ENCODE measurements at regions not wholly inside any gene's neighbourhood (a gene's known extent, or its start where the extent isn't known, plus 50 kb on each side); places are given as distances from the start of the nearest gene placed in this dataset.

DNA sequence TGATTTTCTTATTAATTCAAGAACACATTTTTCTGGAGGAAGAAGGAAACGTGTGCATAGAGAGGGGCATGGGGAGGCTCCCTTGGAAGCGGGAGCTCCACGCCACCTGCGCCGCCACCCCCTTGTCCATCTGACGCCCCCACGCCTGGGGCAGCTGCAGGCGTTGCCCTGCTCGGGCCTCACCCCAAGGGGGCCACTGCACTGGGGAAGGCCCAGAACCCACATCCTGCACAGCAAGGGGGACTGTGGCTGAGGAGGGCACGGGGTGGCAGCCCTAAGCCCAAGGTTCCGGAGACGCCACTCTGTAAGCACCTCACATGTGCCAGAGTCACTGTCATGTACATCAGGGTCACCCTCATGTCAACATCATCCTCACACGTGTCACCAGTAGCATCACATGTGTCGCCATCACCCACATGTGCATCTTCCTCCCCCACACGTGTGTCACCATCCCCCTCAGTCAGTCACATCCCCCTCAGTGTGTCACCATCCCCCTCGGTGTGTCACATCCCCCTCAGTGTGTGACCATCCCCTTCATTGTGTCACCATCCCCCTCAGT is 486.7 kb upstream of the SALL3 start:
- no peak for TF ChIP-seq SIN3A (IDR thresholded peaks at IDR 0.05; ENCODE audit: borderline replicate concordance, insufficient read depth, low read length)
- no peak for TF ChIP-seq POLR2AphosphoS5 (IDR thresholded peaks at IDR 0.05; ENCODE audit: low read depth, low read length)

- TF ChIP-seq TAF1 (IDR thresholded peaks at IDR 0.05; ENCODE audit: borderline replicate concordance, insufficient read depth, low read length) = no peak
- TF ChIP-seq, protein P1, sequence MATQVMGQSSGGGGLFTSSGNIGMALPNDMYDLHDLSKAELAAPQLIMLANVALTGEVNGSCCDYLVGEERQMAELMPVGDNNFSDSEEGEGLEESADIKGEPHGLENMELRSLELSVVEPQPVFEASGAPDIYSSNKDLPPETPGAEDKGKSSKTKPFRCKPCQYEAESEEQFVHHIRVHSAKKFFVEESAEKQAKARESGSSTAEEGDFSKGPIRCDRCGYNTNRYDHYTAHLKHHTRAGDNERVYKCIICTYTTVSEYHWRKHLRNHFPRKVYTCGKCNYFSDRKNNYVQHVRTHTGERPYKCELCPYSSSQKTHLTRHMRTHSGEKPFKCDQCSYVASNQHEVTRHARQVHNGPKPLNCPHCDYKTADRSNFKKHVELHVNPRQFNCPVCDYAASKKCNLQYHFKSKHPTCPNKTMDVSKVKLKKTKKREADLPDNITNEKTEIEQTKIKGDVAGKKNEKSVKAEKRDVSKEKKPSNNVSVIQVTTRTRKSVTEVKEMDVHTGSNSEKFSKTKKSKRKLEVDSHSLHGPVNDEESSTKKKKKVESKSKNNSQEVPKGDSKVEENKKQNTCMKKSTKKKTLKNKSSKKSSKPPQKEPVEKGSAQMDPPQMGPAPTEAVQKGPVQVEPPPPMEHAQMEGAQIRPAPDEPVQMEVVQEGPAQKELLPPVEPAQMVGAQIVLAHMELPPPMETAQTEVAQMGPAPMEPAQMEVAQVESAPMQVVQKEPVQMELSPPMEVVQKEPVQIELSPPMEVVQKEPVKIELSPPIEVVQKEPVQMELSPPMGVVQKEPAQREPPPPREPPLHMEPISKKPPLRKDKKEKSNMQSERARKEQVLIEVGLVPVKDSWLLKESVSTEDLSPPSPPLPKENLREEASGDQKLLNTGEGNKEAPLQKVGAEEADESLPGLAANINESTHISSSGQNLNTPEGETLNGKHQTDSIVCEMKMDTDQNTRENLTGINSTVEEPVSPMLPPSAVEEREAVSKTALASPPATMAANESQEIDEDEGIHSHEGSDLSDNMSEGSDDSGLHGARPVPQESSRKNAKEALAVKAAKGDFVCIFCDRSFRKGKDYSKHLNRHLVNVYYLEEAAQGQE (IDR thresholded peaks at IDR 0.05; ENCODE audit: insufficient read depth in 1 of 2, low read depth in 2 of 2, low read length in 2 of 2) = no peak
- no peak for TF ChIP-seq SIN3A (IDR thresholded peaks at IDR 0.05; ENCODE audit: borderline replicate concordance, insufficient read depth, low read length)
- TF ChIP-seq POLR2AphosphoS5 (IDR thresholded peaks at IDR 0.05; ENCODE audit: low read depth, low read length) = no peak
- no peak for TF ChIP-seq FOXP2 (optimal IDR thresholded peaks at IDR 0.05; ENCODE audit: borderline replicate concordance, extremely low read depth, extremely low read length, insufficient read depth)
Measured at GRCh38 chr18:78494204-78495085, 485.2 kb upstream of the SALL3 start.

DNA sequence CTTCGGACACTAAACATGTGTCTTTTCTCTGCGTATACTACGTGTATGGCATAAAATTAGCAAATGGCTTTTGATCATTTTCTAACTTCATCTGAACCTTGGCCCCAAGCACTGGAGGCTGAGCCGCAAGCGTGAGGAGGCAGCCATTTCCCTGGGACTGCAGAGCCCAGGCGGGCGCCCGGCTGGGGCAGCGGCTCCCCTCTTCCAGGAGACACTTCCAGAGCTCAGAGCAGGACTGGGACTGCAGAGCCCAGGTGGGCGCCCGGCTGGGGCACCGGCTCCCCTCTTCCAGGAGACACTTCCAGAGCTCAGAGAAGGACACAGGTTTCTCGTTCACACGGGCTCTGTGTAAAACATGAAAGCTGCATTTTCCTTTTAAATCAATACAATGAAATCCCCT is 484.1 kb upstream of the SALL3 start:
- TF ChIP-seq POLR2AphosphoS5 (IDR thresholded peaks at IDR 0.05; ENCODE audit: low read depth, low read length) = no peak
- TF ChIP-seq, protein P1 (IDR thresholded peaks at IDR 0.05; ENCODE audit: insufficient read depth in 1 of 2, low read depth in 2 of 2, low read length in 2 of 2) = no peak
- no peak for TF ChIP-seq FOXP2 (optimal IDR thresholded peaks at IDR 0.05; ENCODE audit: borderline replicate concordance, extremely low read depth, extremely low read length, insufficient read depth)
- no peak for TF ChIP-seq SIN3A (IDR thresholded peaks at IDR 0.05; ENCODE audit: borderline replicate concordance, insufficient read depth, low read length)
- TF ChIP-seq TAF1 (IDR thresholded peaks at IDR 0.05; ENCODE audit: borderline replicate concordance, insufficient read depth, low read length) = no peak

- TF ChIP-seq, protein P1 (IDR thresholded peaks at IDR 0.05; ENCODE audit: insufficient read depth in 1 of 2, low read depth in 2 of 2, low read length in 2 of 2) = no peak
- TF ChIP-seq TAF1 (IDR thresholded peaks at IDR 0.05; ENCODE audit: borderline replicate concordance, insufficient read depth, low read length) (no peak), SIN3A (IDR thresholded peaks at IDR 0.05; ENCODE audit: borderline replicate concordance, insufficient read depth, low read length) (no peak), POLR2AphosphoS5 (IDR thresholded peaks at IDR 0.05; ENCODE audit: low read depth, low read length) (no peak), FOXP2 (optimal IDR thresholded peaks at IDR 0.05; ENCODE audit: borderline replicate concordance, extremely low read depth, extremely low read length, insufficient read depth) (no peak)
Measured at GRCh38 chr18:78496079-78496478, 483.5 kb upstream of the SALL3 start.

DNA sequence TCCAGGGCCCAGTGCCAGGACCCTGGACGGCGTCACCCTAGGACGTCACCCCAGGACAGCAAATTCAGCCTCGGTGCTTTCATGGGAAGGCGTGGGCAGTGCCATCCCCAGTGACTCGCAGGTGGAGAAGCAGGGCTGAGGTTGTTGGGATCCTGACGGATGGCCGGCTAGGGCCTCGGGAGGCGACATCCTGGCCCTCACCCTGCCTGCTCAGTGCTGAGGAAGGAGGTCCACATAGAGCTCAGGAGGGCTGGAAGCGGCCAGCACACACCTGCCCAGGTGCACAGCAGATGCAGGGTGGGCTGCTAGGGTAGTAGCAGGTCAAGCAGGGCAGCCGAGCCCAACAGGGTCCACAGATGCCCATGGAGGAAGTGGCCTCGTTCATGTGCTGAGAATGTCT is 482.0 kb upstream of the SALL3 start:
- TF ChIP-seq, protein P1 (IDR thresholded peaks at IDR 0.05; ENCODE audit: insufficient read depth in 1 of 2, low read depth in 2 of 2, low read length in 2 of 2) = no peak
- TF ChIP-seq POLR2AphosphoS5 (IDR thresholded peaks at IDR 0.05; ENCODE audit: low read depth, low read length) = no peak
- no peak for TF ChIP-seq TAF1 (IDR thresholded peaks at IDR 0.05; ENCODE audit: borderline replicate concordance, insufficient read depth, low read length)
- no peak for TF ChIP-seq SIN3A (IDR thresholded peaks at IDR 0.05; ENCODE audit: borderline replicate concordance, insufficient read depth, low read length)
- no peak for TF ChIP-seq FOXP2 (optimal IDR thresholded peaks at IDR 0.05; ENCODE audit: borderline replicate concordance, extremely low read depth, extremely low read length, insufficient read depth)
